Fibroblast of lung (primary cell): ENCODE measurements at regions not wholly inside any gene's neighbourhood (a gene's known extent, or its start where the extent isn't known, plus 50 kb on each side); places are given as distances from the start of the nearest gene placed in this dataset.
"Not testable (repeated sequence)": the region's sequence is repeated elsewhere in the genome, so short reads cannot be mapped to it uniquely, and the experiment has no call there.

Experiments used
- EZH2 ChIP-seq: IDR thresholded peaks from 2 replicates; pipeline ENCODE4 v1.5.1; 2012; ENCODE audit warnings: low read length, control low read depth, mild to moderate bottlenecking; ENCODE audit errors: missing control alignments
- TF ChIP-seq, protein P1 (sequence below), 2 donors: IDR thresholded peaks in 1 of 2; conservative IDR thresholded peaks in 1 of 2; 1 replicate in 1 of 2; 2 replicates in 1 of 2; pipeline ENCODE4 v1.5.1; 2011 to 2012; ENCODE audit warnings: low read length in 2 of 2, control low read depth in 1 of 2, inconsistent platforms in 1 of 2, low read depth in 1 of 2, mild to moderate bottlenecking in 1 of 2

DNA sequence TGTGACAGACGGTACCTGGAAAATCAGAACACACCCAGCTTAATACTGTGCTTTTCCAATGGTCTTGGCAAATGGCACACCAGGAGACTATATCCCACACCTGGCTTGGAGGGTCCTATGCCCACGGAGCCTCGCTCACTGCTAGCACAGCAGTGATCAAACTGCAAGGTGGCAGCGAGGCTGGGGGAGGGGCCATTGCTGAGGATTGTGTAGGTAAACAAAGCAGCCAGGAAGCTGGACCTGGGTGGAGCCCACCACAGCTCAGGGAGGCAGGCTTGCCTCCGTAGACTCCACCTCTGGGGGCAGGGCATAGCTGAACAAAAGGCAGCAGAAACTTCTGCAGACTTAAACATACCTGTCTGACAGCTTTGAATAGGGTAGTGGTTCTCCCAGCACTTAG, 498.0 kb downstream of the C12orf50 start:
- TF ChIP-seq EZH2, result not testable (repeated sequence)
- TF ChIP-seq, protein P1, sequence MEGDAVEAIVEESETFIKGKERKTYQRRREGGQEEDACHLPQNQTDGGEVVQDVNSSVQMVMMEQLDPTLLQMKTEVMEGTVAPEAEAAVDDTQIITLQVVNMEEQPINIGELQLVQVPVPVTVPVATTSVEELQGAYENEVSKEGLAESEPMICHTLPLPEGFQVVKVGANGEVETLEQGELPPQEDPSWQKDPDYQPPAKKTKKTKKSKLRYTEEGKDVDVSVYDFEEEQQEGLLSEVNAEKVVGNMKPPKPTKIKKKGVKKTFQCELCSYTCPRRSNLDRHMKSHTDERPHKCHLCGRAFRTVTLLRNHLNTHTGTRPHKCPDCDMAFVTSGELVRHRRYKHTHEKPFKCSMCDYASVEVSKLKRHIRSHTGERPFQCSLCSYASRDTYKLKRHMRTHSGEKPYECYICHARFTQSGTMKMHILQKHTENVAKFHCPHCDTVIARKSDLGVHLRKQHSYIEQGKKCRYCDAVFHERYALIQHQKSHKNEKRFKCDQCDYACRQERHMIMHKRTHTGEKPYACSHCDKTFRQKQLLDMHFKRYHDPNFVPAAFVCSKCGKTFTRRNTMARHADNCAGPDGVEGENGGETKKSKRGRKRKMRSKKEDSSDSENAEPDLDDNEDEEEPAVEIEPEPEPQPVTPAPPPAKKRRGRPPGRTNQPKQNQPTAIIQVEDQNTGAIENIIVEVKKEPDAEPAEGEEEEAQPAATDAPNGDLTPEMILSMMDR (conservative IDR thresholded peaks at IDR 0.05 in 1 of 2, IDR thresholded peaks at IDR 0.05 in 1 of 2; ENCODE audit: low read depth in 1 of 2, low read length in 2 of 2), result not testable (repeated sequence)
